ENCODE measurements at regions not wholly inside any gene's neighbourhood (a gene's known extent, or its start where the extent isn't known, plus 50 kb on each side); places are given as distances from the start of the nearest gene placed in this dataset.
"Not testable (repeated sequence)": the region's sequence is repeated elsewhere in the genome, so short reads cannot be mapped to it uniquely, and the experiment has no call there.

DNA sequence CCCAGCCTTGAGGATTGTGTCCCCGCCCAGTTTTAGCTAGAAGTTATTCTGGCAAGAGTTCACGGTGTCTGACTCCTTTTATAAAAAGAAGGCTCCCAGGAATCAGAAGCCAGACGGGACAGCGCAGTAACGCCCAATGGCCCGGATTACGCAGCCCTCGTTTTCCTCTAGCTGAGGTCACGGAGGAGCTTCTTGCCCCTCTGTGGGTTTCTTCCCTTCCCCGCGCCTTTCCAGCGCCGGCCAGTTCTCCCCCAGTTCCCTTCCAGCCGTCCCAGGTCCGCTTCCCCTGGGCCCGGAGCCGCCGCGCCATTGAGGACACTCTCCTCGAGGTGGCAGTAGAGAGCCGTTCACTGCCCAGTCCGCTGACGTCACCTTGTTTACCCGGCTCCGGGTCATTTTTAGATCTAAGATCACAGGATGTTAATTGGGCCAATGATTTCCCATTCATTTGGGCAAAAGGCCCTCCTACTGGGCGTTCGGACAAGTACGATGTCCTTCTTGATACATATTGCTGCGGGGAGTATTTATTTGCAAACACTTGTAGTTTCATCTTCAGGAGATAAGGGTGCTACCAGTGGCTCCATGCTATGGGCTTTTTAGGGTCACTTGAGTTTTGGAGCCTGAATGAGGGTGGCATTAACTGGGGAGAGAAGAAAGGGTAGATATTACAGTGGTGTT is 81.5 kb upstream of the PPM1B start:
- DNase-seq: peak; percentile 10

DNA sequence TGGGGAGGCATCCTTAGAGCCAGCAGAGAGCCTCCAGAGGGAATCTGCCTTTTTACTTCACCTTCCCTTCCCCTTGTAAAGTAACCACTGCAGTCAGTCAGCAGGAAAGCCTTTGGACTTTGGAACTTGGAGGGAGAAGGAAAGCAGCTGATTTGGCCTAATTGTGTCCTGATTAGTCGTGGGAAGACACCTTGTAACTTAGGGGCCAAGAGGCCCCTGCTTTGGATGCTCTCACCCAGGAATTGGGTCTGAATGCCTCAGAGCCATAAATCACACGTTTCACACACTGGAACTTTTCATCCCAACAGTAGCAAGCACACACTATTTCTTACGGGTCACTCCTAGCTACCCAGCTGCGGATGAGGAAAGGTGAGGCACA is 81.0 kb upstream of the PPM1B start:
- no peak for DNase-seq

DNA sequence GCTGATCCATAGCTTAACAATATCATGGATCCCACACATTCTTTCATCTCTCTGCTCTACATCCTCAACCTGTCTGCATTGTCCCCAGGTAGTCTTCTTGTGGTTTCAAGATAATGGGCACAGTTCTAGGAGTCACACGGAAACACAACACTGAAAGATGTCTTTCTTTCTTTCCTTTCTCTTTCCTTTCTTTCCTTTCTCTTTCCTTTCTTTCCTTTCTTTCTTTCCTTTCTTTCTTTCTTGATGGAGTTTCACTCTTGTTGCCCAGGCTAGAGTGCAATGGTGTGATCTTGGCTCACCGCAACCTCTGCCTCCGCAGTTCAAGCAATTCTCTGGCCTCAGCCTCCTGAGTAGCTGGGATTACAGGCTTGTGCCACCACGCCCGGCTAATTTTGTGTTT is 76.2 kb upstream of the PPM1B start:
- DNase-seq: not testable (repeated sequence)

DNA sequence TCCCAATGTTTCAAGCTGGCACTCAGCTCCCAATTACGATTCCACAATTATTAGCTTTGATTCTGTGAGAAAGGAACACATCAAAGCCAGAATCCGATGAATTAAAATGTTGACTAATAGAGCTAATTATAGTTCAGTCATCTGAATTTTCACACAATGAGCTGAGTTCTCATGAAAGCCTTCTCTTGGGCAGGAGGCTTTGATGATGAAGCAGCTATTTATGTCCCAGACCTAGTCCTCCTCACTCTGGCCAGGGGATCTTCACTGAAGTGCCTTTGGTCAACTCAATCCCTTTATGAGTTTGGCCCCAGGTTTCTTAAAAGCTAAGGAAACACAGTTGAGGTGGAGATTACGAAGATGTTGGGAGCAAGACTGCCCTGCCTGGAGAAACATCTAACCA is 74.7 kb upstream of the PPM1B start:
- DNase-seq: no peak

DNA sequence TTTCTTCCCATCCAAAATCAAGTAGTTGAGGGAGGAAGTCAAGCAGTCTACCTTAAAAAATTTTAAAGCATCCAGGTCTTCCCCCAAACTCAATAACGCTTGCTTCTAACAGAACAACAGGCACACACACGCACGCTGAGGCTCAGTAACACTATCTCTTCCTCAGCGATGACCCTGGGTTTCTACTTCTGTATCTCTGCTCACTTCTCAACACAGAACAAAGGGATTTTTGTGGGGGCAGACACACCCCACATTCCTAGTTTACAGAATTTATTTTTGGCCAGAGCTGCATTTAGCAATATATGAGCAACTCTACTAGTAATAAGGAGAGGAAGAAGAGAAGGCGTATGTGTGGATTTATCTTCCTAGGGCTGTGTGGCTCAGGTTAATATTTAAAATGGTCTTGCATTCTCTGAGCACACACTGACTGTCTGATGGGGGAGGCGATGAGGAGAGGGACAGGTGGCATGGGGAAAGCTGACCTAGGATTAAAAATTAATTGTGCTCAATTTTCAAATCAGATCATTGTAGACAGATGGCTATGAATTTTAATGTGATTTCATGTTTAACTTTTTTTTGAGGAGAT is 71.3 kb upstream of the PPM1B start:
- DNase-seq: no peak

DNA sequence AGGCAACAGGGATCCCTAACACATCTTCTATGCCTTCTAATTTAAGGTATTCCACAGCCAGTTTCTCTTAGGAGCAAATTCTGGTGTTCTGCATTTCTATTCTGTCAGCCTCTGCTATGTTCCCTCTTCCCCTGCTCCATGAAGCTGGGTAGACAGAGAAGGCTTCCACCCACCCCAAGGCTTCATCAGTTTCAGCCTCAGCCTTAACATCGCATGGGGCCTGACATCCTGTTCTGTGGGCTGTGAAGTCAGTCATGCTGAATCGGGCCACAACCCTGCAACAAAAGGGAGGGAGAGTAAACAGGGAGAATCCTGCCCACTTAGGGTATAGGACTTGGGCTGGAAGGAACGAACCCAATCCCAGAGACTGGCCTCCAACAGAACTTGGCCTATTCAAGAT is 70.6 kb upstream of the PPM1B start:
- no peak for DNase-seq

DNA sequence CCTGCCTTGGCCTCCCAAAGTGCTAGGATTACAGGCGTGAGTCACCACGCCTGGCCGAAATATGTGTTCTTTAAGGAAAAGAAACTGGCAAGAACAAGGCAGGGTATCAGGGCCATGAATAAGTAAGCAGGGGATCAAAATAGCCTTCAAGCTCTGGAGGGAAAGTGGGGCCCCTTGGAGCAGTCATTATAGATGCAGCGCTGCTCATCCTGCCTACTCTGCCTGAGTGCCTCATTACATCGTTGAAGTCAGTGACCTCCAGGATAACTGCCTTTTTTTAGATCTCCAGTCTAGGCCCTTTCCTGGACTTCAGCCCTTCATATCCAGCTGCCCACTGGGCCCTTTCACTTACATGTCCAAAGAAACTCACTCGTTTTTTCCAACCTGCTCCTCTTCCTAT is 69.8 kb upstream of the PPM1B start:
- DNase-seq: no peak

DNA sequence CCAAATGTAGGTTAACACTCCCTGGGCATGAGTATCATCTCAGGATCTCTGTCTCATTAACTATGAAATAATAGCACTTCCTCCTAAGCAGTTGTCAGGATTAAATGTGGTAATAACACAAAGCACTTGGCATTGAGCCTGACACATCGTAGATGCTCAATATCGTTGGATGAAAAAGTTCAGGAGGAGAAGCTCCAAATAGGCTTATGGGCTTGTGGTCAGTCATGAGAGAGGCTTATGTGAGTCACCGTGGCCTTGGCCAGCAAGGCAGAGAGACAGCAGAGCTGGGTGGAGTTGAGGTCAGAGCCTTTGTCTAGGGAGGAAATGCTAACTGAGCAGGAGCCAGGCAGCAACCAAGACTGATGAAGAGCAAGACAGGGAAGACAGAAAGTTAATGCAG is 68.3 kb upstream of the PPM1B start:
- no peak for DNase-seq

DNA sequence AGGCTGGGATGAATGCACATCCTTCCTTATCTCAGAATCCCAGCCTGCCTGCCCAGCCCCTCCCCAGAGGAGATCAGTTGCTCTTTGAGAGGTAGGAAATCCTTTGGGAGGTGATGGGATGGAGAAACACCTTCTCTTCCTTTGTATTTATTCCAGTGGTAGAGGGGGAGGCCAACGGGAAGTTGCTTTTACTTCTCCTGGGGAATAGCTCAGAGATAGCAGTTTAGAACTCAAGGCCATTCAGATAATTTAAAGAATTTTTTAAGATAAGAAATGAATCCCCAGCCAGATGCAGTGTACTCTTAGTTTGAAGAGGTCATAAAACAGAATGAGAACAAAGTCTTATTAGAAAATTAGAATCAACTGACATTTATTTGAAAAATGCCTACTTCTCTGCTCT is 67.4 kb upstream of the PPM1B start:
- no peak for DNase-seq

DNA sequence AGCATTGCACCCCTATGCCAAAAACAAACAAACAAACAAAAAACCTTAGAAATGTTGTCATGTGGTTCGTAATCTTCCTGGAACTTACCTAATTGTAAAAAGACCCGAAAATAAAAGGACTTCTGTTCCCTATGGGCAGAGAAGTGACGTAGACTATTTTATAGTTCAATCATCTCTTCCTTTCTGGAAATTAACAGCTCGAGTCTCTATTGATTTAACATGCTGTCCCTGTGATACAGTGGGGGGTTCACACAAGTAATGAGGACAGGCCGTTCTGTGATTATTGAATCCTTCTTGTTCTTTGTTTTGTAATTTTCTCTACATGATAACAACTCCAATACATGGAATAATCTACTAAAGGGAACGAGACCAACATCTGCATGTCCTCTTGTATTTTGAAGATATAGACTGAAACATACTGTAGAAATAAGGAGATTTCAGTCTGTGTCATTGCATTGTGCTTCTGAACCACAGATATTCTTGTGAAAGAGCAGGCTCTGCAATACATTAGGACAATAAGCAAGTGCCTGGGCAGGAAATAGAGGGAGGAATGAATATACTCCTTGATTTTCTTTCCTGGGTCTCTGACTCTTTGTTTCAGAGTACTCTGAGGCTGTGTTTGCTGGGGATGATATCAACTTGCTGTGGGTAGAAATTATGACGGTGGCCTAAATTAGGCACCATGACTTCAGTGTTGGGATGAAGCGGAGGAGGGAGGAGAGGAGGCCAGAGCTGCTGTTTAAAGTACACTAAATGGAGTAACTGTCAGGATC is 65.7 kb upstream of the PPM1B start:
- no peak for DNase-seq

DNA sequence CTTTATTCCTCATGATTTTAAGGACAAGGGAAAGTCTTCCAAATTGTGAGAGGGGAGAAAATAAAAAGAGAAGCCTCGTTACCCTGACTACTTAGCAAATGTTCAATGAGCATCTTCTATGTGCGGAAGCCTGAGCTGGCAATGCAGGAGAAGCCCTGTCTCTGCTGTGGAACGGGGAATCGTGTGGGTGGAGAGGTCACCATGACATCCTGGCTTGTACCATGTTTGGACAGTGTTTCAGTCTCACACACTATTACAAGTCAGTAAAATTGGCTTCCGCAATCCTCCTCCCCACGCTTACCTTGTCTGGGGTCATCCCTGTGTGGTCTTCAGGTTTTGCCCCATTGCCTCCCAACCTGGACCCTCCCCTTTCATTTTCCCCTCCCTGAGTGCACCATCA is 65.0 kb upstream of the PPM1B start:
- DNase-seq: no peak

DNA sequence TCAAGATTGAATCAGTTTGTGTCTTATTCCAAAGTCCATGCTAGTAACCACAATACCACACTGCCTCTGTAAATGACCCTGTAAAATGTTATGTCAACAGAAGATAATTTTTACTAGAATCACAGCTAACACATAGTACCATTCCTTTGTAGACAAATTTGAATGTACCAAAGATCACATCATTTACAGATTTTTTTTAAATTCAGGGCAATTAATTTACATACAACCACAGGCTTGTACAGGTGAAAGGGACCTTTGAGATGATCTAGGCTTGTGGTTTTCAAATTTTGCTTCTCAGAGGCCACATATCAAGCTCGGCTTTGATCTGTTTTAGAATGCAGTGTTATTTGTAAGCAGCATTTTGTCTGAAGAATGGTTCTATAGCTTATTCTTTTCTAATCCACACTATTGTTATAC is 63.8 kb upstream of the PPM1B start:
- no peak for DNase-seq

DNA sequence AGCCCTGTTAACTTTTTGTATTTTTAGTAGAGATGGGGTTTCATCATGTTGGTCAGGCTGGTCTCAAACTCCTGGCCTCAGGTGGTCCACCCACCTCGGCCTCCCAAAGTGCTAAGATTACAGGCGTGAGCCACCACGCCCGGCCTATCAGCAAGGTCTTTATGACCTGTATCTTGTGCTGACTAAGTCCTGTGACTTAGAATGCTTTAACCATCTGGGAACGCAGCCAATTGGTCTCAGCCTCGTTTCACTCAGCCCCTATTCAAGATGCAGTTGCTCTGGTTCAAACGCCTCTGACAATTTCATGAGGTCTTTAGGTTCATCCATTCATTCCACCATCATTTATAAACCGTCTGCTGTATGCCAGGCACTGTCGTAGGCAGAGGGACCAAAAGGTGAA is 62.2 kb upstream of the PPM1B start:
- DNase-seq: not testable (repeated sequence)

DNA sequence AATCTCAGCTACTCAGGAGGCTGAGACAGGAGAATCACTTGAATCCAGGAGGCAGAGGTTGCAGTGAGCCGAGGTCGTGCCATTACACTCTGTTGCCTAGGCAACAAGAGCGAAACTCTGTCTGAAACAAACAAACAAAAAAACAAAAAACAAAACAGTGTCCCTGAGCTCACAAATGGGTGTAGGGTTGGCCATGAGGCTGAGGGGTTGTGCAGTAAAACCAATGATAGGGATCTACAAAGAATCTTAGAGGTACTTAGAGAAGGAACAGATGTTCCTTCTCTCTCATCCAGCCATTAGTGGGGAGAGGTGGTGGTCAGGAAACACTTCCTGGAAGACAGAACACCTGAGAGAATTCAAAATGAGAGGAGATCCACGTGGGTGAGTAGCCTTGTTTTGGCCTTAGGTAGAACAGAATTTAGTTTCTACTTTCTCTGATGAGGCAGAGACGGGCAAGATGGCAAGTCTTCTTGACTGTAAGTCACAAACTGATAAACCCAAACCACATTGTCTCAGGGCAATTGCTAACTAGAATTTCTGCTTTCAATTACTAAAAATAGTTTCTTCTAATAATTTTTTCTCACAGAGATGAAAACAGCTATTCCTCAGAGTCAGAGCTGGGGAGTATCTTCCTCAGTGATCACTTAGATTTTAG is 61.5 kb upstream of the PPM1B start:
- no peak for DNase-seq

DNA sequence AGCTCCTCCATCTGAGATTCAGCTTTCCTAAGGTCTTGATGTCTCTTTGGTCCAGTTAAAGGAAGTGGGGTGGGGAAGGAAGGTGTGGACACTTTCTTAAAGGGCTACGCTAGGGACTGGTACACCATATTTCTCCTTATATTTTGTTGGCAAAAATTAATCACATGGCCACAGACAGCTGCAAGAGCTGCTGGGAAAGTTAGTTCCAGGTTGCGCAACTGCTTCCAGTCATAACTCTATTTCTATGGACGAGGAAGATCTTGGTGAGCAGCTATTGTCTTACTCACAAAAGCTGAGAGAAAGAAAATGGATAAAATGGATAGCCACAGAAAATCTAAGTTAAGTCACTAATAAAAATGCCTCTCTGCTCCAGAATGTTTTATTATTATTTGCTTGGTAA is 60.7 kb upstream of the PPM1B start:
- DNase-seq: no peak

DNA sequence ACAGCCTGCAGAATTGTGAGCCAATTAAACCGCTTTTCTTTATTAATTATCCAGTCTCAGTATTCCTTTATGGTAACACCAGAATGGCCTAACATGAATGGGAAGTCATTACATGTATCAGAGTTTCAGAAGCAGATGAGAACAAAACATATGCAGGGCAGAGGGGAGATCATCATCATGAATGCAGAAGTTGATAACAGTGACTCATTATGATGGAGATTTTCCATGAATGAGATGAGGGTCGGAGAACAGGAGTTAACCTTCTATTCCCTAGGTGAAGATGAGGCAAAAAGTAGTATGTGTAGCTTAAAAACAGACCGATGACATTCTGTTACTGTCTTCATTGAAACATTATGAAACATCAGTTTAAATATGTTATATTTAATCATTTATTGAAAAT is 59.5 kb upstream of the PPM1B start:
- DNase-seq: no peak

DNA sequence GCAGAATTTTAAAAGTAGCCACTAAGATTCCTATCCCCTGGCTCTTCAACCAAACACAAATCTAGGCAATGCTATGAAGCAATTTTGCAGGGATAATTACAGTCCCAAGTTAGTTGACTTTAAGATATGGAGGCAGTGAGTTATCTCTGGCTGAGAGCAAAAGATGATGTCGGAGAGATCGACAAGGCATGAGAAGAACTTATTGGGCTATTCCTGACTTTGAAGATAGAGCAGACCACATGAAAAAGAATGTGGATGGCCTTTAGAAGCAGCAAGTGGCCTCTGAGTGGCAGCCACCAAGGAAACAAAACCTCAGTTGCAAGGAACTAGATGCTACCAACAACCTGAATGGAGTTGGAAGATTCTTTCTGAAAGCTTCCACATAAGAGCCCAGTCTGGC is 58.2 kb upstream of the PPM1B start:
- DNase-seq: no peak

DNA sequence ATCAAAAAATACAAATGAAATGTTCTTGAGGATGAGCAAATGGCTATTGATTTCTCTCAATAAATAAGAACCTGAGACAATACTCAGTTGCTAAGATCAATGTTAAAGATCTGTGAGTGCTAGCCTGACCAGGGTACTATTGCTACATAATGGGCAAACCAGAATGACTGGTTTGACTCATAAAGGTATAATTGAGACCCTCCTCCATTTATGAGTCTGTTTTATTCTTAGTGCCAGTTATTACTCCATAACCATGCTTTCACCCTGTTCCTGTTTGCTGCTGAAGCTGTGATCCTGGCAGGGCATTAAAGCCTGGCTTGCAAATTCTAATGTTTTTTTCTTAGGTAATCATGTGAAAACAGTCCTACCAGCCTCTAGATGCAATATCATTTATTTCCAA is 56.6 kb upstream of the PPM1B start:
- no peak for DNase-seq

DNA sequence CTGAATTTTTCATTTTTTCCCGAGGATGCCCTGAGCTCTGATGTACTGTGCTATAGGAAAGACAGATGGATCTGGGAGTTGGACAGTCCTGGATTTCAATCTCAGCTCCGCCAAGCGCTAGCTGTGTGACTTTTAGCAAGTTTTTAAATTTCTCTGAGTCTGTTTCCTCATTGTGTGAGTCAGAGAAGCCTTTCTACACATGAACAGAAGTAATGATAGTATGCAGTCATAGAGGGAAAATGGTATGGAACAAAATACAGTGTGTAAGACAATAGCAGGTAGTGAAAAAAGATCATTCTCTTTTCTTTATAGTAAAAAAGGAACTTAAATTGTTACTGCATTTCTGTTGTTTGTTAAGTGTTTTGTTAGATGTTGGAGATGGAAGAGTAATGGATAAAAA is 52.4 kb upstream of the PPM1B start:
- no peak for DNase-seq

DNA sequence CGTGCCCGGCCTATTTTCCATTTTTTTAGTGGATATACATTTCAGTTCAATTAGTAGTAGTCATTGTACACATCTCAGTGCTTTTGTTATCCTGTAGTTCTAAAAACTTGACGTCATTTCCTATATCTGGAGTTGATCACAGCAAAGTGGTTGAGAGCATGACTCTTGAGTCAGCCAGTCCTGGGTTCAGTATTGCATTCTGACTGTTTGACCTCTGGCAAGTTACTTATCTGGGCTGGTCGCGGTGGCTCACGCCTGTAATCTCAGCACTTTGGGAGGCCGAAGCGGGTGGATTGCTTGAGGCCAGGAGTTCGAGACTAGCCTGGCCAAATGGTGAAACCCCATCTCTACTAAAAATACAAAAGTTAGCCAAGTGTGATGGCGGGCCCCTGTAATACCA is 50.4 kb upstream of the PPM1B start:
- DNase-seq: no peak

All from NCI-H1436 treated with DMSO at 0.1 percent for 48 hours (cell line).